ENCODE measurements at regions not wholly inside any gene's neighbourhood (a gene's known extent, or its start where the extent isn't known, plus 50 kb on each side); places are given as distances from the start of the nearest gene placed in this dataset.
A peak's percentile ranks its signal among the peaks of the same experiment; 100 is the strongest.

DNA sequence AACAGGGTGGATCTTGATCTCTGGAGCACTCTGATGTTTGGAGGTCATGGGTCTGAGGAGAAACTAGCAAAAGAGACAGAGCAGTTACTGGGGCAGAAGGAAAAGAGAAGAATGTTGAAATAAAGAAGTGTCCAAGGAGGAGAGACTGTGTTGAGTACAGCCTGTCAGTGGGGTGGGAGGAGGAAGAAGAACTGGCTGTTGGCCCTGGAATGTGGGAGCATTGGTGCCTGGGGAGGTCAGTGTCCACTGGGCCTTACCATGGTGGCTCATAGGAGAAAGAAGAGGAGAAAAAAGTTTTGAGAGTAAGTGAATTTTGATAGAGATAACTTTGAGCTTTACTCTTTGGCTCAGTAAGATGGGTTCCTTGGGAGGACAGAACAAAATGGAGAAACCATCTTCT, 499.0 kb downstream of the TXNL1 start:
- Histone ChIP-seq H3K4me3 (no peak overlapping the region), H3K36me3 (ENCODE audit: low read depth, missing control alignments) (no peaks in the 10 kb centered on the region), H3K27me3 (no peaks in the 10 kb centered on the region), H3K9me3 (no peaks in the 10 kb centered on the region), H3K4me1 (peaks cover 18% of the 10 kb centered on the region), H3K27ac (peak overlapping the region; percentile 84)
- intact Hi-C loops (cut with DNase I; ENCODE audit: low total_unique reads) = no loop called here
- DNase-seq = peak; percentile 55
- TF ChIP-seq CTCF (IDR thresholded peaks at IDR 0.05) (no peak), POLR2A (IDR thresholded peaks at IDR 0.05) (no peak)

DNA sequence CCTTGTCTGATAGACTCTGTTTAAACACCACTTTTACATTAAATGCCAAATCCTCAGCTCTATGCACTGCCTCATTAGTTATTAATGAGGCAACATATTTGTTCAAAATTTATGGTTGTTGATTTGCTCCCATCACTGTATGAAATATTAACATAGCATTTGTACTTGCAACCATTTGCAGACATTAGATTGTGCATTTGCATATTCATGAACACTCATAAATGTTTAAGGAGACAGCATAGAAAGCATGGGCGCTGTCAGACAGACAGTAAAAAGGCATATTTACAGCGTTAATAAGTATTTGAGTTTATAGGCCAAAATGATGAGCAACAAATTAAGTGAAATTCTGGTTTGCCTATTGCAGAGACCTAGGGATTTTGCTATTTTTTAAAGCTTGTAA, 502.3 kb downstream of the TXNL1 start:
- 78 to 83% methylated on average over 2 of the region's 2 CpGs for WGBS, 2 donors
- TF ChIP-seq POLR2A (IDR thresholded peaks at IDR 0.05) (no peak), CTCF (IDR thresholded peaks at IDR 0.05) (no peak)
- Histone ChIP-seq H3K4me1 (peaks cover 18% of the 10 kb centered on the region), H3K4me3 (no peak overlapping the region), H3K36me3 (ENCODE audit: low read depth, missing control alignments) (no peaks in the 10 kb centered on the region), H3K27ac (no peak overlapping the region), H3K27me3 (no peaks in the 10 kb centered on the region), H3K9me3 (no peaks in the 10 kb centered on the region)
- DNase-seq = no peak
- intact Hi-C loops (cut with DNase I; ENCODE audit: low total_unique reads) = no loop called here

- H3K4me3 ChIP-seq = no peak overlapping the region
- H3K36me3 ChIP-seq (ENCODE audit: low read depth, missing control alignments) = no peaks in the 10 kb centered on the region
- H3K27ac ChIP-seq = no peak overlapping the region
- TF ChIP-seq POLR2A (IDR thresholded peaks at IDR 0.05) = no peak
- no peak for TF ChIP-seq CTCF (IDR thresholded peaks at IDR 0.05)
- DNase-seq = no peak
- peaks cover 8% of the 10 kb centered on the region for H3K4me1 ChIP-seq
- intact Hi-C loops (cut with DNase I; ENCODE audit: low total_unique reads) = no loop called here
- no peaks in the 10 kb centered on the region for H3K9me3 ChIP-seq
- WGBS, 2 donors = 88 to 93% methylated on average over 2 of the region's 2 CpGs
- H3K27me3 ChIP-seq = no peaks in the 10 kb centered on the region
Measured at GRCh38 chr18:56130481-56130880, 507.9 kb downstream of the TXNL1 start.

- H3K4me1 ChIP-seq = peaks cover 8% of the 10 kb centered on the region
- intact Hi-C loops (cut with DNase I; ENCODE audit: low total_unique reads) = no loop called here
- no peak for TF ChIP-seq POLR2A (IDR thresholded peaks at IDR 0.05)
- TF ChIP-seq CTCF (IDR thresholded peaks at IDR 0.05) = no peak
- peak overlapping the region in 1 of 2 donors; percentile 32 for H3K27ac ChIP-seq
- no peaks in the 10 kb centered on the region for H3K36me3 ChIP-seq (ENCODE audit: low read depth, missing control alignments)
- no peaks in the 10 kb centered on the region for H3K9me3 ChIP-seq
- no peak overlapping the region for H3K4me3 ChIP-seq
- no peak for DNase-seq
- H3K27me3 ChIP-seq = no peaks in the 10 kb centered on the region
- 27 to 57% methylated on average over 2 of the region's 2 CpGs for WGBS, 2 donors
Measured at GRCh38 chr18:56128153-56128791, 510.1 kb downstream of the TXNL1 start.
